ENCODE measurements at regions not wholly inside any gene's neighbourhood (a gene's known extent, or its start where the extent isn't known, plus 50 kb on each side); places are given as distances from the start of the nearest gene placed in this dataset.

GRCh38 chr4:26217961-26218676 is 102.7 kb upstream of the RBPJ start:
- no peak for TF ChIP-seq CTCF (IDR thresholded peaks at IDR 0.05; ENCODE audit: borderline replicate concordance, extremely low read depth, low read length, poor library complexity, severe bottlenecking)
- no peak for TF ChIP-seq EZH2 (IDR thresholded peaks at IDR 0.05; ENCODE audit: borderline replicate concordance, low read depth, low read length, severe bottlenecking)
